ENCODE measurements at regions not wholly inside any gene's neighbourhood (a gene's known extent, or its start where the extent isn't known, plus 50 kb on each side); places are given as distances from the start of the nearest gene placed in this dataset.

DNA sequence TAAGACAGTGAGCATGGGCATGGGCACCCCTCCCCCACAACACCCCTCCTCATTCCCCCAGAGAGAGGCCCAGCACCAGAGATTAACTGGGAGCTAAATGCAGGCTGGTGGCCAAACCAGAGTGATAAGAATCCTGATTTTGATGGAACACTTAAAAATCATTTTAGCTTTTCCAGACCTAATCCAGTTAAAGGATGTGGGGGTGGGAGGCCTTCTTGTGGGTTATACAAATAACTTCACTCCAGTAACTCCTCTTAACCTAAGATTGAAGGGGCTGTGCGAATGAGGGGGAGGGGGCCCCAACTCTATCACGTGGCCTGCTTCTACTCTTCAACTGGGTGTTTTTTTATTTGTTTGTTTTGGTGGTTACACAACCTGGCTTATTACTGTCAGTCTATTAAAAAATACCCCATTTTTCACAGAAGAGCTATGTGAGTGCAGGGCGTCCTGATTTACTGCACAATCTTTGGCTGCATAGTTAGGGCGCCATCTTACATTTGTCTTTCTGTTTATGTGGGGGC, 398.1 kb upstream of the LYPLAL1 start:
- no peak for DNase-seq

DNA sequence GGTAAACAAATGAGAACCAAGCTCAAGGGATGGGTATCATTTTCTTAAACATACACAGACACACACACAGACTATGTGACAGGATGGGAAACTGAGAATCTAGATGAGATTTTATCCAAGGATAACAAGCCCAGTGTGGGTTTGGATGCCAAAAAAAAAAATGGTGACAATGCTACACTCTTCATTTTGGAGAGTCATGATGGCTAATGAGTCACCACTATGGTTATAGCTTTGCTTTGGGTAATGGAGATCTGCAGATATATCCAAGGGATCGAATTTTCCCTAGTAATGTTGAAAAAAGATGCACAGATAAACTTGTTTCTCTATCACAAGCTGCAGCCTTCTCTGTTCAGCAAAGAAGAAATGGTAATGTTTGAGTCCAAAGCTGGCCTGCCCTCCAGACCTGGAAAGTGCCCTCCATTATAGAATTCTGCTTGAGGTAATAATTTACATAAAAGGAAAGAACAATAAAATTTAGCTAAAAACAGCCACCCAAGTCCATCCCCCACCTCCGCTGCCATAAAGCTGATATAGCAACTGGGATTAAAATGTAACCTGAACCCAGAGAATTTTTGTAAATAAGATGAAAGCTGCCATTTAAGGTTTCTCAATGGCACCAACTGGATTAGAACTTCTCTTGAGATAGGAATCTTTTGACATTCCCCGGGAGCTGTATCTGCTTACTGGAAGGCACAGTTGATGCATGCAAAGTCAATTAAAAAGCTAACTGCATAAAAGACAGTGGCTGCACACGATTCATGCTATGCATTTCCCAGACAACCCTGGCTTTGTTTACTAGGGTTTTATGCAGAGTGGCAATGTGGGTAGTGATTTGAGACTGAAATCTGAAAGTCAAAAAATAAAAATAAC, 395.2 kb upstream of the LYPLAL1 start:
- DNase-seq = no peak

DNA sequence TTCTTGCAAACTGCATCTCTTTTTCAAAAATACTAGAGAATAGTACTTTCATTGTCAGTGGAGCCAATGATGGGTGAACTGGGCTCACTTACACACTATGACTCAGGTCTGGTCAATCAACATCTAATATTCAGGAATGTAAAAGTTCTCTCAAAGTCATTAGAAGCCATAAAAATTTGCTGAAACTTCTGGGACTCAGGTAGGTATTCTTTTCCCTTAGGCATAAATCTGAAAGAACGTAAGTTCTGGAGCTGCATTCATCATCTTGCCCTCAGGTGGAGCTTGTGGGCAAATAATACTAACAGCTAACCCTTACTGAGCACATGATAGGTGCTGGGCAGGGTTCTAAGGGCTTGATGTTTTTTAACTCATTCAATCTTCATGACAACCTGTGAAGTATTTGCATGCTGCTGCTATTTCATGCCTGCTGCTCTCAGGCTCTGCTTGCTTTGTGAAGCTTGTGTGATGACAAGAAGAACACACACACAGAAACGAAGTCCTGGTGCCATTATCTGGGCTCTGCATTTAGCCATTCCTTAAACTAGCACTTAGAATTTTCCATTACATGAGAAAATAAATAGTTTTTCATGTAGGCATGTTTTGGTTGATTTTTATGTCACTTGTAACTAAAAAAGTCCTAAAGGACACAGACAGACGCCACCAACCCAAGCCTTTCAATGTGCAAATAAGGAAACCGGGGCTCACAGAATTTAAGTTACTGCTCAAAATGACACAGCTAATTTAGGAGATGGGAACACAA, 394.2 kb upstream of the LYPLAL1 start:
- no peak for DNase-seq

DNA sequence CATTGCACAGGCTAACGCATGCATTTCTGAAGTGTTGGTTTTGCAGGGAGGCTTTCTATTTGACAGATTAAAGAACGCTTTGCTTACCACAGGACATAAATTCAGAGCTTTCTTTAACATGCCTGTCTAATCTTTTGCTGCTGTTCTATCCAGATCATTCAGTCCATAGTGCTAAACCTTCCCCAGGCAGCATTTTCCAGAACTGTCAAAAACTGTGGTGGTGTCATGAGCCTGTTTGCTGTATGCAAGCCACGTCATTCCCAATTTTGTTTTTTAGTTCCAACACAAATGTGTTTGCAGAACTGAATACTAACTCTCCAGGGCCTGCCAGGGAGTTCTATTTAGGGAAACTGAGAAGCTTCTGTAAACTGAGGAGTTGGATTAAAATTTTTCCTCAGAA, 390.5 kb upstream of the LYPLAL1 start:
- no peak for DNase-seq

DNA sequence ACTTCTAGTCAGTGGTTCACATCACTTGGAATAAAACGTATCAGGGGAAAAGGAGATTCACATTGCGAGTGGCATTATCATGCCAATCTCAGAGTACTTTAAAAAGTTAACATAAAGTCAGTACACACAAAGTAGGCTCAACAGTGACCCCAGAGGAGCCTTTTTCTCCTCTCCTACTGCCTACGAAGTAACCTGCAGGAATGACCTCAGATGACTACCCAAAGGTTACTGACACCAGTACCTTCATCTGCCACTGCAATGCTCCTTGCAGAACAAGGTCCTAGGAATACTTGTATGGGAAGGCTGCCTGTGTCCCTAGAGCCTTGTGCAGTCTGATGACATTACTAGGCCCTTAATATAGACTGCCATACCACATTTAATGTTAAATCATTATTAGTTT, 389.8 kb upstream of the LYPLAL1 start:
- no peak for DNase-seq

DNA sequence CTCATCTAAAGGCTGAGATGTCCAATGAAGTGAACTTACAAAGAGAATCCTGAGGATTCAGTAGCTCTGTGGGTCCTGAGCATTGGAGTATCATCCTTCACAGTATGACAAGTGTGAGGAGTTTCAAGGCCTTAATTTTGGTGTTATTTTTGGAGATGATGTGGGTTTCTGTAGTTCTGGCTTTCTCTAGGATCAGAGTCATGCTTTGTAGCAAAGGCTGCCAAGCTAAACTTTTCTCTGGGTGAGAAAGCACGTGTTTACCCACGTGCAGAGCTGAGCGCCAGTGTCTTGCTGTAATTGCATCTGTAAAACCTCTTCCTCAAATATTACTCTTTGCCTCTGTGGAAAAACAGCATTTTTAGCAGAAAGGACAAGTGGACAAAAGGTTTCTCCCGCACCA, 387.8 kb upstream of the LYPLAL1 start:
- DNase-seq = no peak

DNA sequence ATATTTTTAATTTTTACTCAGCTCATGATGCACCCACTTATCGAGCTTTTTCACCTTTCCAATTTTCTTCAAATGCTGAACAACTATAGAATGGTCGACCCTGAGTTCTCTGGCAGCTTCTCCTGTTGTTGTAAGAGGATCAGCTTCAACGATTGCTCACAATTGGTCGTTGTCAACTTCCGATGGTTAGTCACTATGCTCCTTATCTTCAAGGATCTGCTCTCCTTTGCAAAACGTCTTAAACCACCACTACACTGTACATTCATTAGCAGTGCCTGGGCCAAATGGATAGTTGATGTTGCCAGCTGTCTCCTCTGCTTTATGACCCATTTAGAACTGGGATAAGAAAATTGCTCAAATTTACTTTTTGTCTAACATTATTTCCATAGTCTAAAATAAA, 385.9 kb upstream of the LYPLAL1 start:
- DNase-seq = no peak

DNA sequence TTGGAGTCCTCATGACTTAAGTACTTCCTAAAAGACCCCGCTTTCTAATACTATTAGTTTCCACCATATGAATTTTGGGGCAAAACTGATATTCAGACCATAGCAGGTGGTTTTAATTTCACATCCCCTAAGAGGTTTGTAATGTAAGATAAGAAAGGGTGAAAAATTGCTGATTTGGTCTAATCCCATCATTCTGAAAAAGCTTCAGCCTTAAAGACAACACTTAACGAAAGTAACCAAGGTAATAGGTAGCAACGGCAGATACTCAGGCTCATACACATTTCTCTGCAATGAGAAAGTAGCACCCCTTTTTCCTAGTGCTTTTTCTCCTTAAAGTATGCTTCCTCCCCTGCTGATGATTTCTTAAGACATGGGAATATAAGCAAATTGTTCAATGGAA, 376.9 kb upstream of the LYPLAL1 start:
- no peak for DNase-seq

DNA sequence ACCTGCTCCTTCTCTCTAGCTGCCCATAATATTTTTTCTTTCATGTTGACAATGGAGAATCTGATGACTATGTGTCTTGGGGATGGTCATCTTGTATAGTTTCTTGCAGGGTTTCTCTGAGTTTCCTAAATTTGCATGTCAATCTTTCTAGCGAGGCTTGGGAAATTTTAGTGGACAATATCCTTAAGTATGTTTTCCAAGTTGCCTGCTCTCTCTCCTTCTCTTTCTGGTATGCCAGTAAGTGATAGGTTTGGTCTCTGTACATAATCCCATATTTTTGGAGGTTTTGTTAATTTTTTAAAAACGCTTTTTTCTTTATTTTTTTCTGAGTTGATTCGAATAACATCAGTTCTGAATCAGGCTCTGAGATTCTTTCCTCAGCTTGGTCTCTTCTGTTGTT, 370.9 kb upstream of the LYPLAL1 start:
- DNase-seq = no peak

DNA sequence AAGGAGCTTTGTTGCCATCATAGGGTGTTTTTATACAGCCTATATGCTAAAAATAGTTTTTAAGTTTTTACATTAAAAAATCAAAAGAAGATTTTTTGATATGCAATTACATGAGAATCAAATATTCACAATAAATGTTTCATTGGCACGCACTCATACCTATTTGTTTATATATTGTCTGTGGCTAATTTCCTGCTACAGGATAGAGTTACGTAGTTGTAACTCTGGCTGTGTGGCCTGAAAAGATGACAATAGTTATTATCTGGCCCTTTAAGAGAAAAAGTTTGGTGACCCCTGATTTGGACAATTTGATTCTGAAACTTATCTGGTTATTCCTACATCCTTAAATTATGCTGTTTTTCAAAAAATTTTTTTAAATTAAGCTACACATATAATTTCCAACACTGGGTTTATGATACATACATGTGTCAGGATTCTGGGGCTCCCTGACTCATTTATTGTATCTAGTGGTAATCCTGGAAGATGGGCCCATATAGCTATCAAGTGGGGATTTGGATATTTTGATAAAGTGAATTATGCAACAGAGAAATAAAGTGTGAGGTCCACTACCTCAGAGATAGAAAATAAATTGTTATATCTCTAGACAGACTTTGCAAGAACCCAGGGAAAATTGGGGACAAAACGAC, 370.2 kb upstream of the LYPLAL1 start:
- DNase-seq = no peak

DNA sequence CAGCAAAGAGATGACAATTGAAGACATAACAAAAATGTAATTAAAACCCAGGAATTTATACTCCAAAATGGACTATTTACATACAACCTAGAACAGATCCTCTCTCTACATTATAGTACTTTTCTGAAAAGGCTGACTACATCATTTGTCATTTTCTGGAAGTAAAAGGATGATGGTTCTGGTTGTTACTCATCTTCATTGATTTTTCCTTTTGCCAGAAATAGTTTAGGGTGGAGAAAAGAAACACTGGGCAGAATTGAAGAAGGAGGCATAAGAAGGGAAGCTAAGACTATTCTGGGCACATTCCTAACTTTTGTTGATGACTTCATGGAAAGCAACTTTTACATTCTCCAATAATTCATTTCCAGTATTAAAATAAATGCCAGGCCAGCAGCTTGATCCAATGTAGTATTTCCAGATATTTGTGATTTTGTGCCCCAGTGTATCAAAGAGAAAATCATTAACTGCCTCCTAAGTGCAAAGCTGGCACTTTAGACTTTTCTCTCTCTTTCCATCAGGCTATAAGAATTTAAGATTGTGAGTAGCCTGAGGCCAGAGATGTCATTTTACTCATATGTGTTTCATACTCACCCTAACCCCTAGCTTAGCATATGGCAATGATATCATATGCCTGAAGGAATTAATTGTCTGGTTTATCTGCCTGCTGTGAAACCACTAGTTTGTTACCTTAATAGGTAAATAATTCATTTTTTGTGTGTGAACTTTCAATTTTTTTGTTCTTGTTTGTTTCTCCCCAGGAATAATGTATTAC, 369.5 kb upstream of the LYPLAL1 start:
- no peak for DNase-seq

DNA sequence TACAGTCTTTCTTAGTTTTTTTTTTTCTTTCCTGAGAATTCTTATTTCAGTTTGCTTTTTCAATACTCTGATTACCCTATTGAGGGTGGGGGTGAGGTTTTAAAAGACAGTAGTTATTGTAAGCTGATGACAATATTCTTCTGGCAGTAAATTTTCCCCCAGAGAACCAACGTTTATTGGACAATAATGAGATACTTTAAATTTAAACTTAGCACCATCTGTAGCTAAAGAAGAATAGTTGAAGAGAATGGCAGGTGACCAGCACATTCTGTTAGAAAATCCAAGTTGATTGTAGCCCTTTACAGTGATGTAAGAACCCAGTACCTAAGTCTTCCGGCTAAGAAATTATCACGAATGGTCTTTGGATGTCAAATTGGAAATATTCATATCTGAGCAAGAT, 364.6 kb upstream of the LYPLAL1 start:
- no peak for DNase-seq

DNA sequence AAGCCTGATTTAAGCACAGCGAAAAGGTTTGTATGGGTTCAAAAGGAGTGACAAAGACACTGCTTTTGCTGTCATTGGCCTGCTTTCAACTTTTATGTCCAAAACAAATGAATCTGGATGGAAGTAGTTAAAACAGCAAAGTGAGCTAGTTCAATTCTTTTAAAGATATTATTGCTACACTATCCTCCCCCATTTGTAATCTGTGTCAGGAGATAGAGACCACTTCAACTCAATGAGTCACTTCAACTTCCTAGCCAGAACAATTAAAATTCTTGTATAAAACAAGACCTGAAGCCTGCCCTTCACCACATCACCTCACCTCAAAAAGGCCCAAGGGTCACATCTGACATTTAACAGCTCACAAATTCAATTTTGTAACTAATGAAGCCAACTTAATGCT, 364.1 kb upstream of the LYPLAL1 start:
- no peak for DNase-seq

DNA sequence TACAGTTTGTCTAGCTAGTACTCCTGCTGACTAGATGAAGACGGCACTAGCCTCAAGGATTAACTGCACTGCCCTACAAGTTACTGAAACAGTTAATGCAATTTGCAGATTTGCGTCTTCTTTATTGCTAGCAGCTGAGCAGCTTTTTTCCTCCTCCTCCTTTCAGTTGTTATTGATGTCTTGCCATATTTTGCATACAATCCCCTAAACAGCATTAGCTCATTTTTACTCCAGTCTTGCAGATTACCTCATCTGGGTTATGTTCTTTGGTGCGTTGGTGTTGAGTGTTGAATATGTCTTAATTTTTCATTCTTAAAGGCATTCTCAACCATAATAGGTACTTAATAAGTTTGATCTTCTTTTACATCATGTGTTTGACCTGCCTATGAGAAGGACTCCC, 363.4 kb upstream of the LYPLAL1 start:
- peak; percentile 66 for DNase-seq

DNA sequence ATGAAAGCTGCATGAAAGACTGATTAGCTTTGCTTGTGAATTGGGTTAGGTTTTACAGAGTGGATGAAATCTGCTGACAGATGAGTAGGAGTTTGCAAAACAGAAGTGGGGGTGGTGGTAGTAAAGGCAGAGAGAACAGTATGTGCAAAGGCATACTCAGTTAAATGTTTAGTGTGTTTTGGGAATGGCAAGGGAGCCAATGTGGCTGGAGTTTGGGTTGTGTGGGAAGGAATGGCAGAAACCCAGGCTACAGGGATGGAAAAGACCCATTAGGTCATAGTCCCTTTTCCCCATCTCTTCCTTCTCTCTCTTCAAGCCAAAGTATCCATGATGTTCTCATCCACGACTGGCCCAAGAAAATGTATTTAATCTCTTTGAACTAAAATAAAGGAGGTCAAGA, 362.2 kb upstream of the LYPLAL1 start:
- DNase-seq = no peak

DNA sequence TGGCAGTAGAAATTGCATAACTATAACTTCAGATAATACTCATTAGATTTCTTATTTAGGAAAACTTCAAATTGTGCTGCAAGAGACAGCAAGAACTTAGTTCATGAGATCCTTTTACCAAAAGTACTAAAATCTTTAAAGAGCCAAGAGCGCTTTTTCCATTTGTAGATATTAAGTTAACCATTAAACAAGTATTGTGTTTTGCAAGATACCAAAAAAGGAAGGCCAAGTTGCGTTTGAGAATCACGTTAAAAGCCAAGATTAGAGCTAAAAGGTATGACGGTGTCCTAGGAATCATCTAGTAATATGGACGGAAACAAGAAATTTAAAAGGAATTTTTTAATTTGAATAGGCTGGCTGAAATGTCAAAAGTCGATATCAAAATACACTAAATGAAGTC, 361.3 kb upstream of the LYPLAL1 start:
- DNase-seq = no peak

DNA sequence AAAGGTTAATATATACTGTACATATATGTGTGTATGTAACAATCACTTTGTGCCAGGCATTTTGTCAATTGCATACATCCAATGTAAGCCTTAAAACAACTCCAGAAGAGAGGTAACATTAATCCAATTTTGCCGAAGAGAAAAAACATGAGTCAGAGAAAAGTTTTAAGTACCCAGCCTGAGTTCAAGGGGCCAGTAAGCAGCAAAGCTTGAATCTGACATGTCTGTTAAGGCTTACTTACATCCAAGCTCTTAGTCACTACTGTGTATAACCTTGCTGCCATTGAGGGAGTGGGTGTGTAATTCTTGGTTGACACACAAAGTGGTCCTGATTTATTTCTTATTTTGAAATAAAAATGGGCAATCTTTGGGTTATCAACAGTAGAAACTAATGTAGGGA, 360.4 kb upstream of the LYPLAL1 start:
- DNase-seq = no peak

DNA sequence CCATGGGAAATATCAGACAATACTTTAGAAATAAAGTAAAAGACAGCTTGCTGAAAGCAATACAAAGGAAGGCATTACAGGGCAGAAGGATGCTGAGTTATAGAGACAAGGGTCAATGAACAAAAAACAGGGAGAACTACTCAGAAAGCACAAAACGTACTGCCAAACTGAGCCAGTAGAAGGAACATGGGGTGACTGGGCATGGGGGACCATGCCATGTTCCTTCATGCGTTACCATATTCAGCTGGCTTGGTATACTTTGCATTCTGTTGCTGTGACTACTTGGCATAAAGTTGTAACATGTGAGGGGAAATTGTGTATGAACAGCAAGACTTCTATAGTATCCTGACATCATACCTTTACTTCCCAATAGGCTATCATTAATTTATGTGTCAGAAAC, 358.6 kb upstream of the LYPLAL1 start:
- no peak for DNase-seq

DNA sequence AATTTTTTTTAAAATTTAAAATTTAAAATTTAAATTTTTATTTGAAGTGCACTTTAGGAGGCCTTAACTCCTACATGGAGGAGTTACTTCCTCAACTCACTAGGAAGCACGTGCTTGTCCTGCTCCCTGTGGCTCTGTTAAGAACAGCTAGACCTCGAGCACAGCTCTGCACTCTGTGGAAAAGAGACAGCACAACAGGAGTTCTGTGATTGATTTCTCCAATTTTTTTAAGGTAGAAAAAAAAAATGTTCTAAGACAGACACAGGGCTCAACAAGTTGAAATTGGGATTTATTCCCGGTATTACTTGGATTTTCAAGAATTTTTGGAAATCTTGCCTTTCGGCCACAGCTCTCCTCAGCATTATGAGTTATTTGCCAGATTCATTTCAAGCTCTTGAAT, 356.6 kb upstream of the LYPLAL1 start:
- peak; percentile 47 for DNase-seq

DNA sequence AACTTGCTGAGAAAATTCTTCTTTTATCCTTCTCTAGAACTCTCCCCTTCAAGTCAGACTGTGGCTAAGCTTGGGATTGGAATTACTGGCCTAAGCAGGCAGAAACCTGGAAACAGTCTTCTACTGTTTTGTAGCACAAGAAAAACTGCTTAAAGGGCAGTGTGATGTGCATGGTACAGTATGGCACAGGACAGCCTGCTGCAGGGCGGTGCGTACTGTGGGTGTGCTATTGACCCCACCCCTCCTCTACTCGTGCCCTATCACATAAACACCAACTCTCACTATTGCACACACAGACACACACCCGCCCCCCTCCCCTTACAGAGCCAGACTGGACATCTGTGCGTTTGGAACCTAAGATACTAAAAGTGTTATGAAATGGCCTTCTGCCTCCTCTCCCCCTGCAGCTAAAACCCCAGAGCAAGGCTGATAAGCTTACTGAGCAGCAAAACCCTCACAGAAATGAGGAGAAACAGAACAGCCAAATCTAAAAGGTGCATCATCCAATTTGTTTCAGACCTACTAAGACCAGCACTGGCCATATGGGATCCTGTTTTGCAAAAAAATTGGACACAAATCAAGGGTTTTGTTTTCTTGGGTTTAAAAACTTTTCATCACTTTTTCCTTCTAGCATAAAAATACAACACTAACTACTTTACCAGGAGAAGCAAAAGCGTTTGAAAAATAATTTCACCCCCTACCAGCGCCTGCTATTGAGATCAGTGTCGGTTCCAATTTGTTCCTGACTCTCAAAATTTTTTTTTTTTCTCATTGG, 355.8 kb upstream of the LYPLAL1 start:
- DNase-seq = peak; percentile 66

DNA sequence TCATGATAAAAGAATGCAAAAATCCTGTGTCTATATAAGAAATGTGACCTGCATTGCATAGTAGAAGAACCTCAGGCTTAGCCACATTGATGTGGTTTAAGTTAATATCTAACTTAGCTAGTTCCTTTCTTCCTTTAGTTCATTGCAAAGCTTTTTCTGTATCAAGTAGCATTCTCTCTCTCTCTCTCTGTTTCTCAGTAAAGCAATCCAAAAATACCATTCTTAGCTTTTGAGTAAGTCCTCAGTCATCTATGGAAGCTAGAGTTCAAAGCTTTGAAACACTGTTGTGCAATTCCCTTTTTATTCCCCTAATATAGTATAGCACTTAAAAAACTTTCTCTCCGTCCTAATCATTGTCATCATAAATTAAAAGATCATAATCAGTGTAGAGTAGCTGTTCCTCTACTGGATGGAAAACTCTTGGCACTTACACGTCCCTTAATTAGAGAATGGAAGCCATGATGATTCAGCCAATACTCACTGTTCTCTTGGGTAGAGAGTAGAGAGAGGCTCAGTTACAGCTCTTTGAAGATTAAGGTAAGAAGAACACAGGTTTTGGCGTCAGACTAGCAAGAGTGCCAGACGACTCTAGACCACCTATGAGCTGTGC, 350.3 kb upstream of the LYPLAL1 start:
- DNase-seq = no peak
